ENCODE measurements at regions not wholly inside any gene's neighbourhood (a gene's known extent, or its start where the extent isn't known, plus 50 kb on each side); places are given as distances from the start of the nearest gene placed in this dataset.

DNA sequence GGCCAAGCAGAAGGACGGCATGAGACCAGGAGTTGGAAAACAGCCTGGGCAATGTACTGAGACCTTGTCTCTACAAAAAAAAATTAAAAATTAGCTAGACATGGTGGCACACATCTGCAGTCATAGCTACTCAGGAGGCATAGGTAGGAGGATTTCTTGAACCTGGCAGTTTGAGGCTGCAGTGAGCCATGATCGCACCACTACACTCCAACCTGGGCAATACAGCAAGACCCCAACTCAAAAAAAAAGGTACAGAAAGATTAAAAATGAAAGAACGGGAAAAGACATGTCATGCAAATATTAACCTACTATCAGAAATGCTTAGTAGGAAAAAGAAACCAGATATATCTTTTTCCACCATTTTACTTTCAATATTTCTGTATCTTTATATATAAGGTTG is 99.6 kb upstream of the ATP11B start:
- TF ChIP-seq POLR2A (IDR thresholded peaks at IDR 0.05; ENCODE audit: low read length) (no peak), GATA1 (IDR thresholded peaks at IDR 0.05; ENCODE audit: low read depth, low read length) (no peak)
